B cell (primary cell): ENCODE measurements at regions not wholly inside any gene's neighbourhood (a gene's known extent, or its start where the extent isn't known, plus 50 kb on each side); places are given as distances from the start of the nearest gene placed in this dataset.

Source experiments
- ATAC-seq: fragments of 200-7000 bp; cut with Tn5 transposase; one replicate; pipeline ENCODE4 v1.10.0; 2021; ENCODE audit warnings: low read depth, mild to moderate bottlenecking, moderate number of reproducible peaks, moderate library complexity
- CTCF ChIA-PET: fragments of 350-600 bp; sonication (Branson Sonifier 250); formaldehyde crosslinking; loops from one replicate; lab custom pipeline; 2021; ENCODE audit warnings: antibody characterized with exemption, inconsistent platforms; lab: Charles Lee
- POLR2A ChIA-PET: fragments of 350-600 bp; sonication (Branson Sonifier 250); formaldehyde crosslinking; loops from one replicate; lab custom pipeline; 2021; ENCODE audit warnings: antibody characterized with exemption; lab: Charles Lee
- DNase-seq: peaks from one replicate; pipeline ENCODE4 v3.0.0; 2013
- H2AFZ ChIP-seq: 2 replicates; pipeline ENCODE4 v1.6.1; 2012; ENCODE audit warnings: mild to moderate bottlenecking, low read depth, low read length; ENCODE audit not compliant: insufficient read depth, poor library complexity, severe bottlenecking
- H3K27ac ChIP-seq, 2 donors: 1 replicate in 1 of 2; 2 replicates in 1 of 2; pipeline ENCODE4 v1.5.1; 2012 to 2013; ENCODE audit warnings: low read length in 2 of 2, mild to moderate bottlenecking in 2 of 2, moderate library complexity in 1 of 2
- H3K27me3 ChIP-seq, 4 experiments: fragments of 200-600 bp in 1 of 4; sonication (generic) in 1 of 4; replicated peaks in 1 of 4; 1 replicate in 2 of 4; 2 replicates in 2 of 4; pipeline versions ENCODE4 v1.6.1 to v1.7.0; 2013 to 2016; ENCODE audit warnings: low read length in 3 of 4, mild to moderate bottlenecking in 2 of 4, mixed read lengths in 1 of 4, moderate library complexity in 1 of 4; ENCODE audit not compliant: insufficient read depth in 4 of 4, control insufficient read depth in 3 of 4; ENCODE audit errors: control extremely low read depth in 1 of 4
- H3K36me3 ChIP-seq, 2 experiments: replicated peaks in 1 of 2; 1 replicate in 1 of 2; 2 replicates in 1 of 2; pipeline versions ENCODE4 v1.6.1 to v1.7.1; 2013; ENCODE audit warnings: low read length in 1 of 2; ENCODE audit not compliant: insufficient read depth in 2 of 2, control insufficient read depth in 1 of 2; ENCODE audit errors: control extremely low read depth in 1 of 2, extremely low read depth in 1 of 2
- H3K4me1 ChIP-seq, 2 donors: fragments of 200-600 bp in 1 of 2; sonication (generic) in 1 of 2; 1 replicate in 1 of 2; 2 replicates in 1 of 2; pipeline versions ENCODE4 v1.5.1 to v1.6.1; 2013 to 2017; ENCODE audit warnings: low read length in 2 of 2; ENCODE audit not compliant: control insufficient read depth in 2 of 2, insufficient read depth in 2 of 2
- H3K4me2 ChIP-seq: replicated peaks from 2 replicates; pipeline ENCODE3; 2012; ENCODE audit warnings: mild to moderate bottlenecking, low read depth, low read length; ENCODE audit not compliant: poor library complexity, severe bottlenecking
- H3K4me3 ChIP-seq, 5 experiments: fragments of 200-600 bp in 1 of 5; sonication (generic) in 1 of 5; 1 replicate in 3 of 5; 2 replicates in 2 of 5; pipeline versions ENCODE4 v1.5.1 to v1.7.0; 2011 to 2016; ENCODE audit warnings: low read length in 4 of 5, mild to moderate bottlenecking in 4 of 5, low read depth in 2 of 5, control low read depth in 1 of 5, moderate library complexity in 1 of 5; ENCODE audit not compliant: insufficient read depth in 1 of 5; ENCODE audit errors: control extremely low read depth in 1 of 5, extremely low read depth in 1 of 5
- H3K79me2 ChIP-seq: fragments of 200-600 bp; sonication (generic); one replicate; pipeline ENCODE4 v1.6.0; 2016; ENCODE audit warnings: low read length; ENCODE audit not compliant: control insufficient read depth, insufficient read depth
- H3K9ac ChIP-seq: fragments of 200-600 bp; sonication (generic); 2 replicates; pipeline ENCODE4 v1.6.1; 2017; ENCODE audit warnings: mild to moderate bottlenecking, low read length, moderate library complexity
- H3K9me3 ChIP-seq, 3 donors: one replicate each; pipeline versions ENCODE4 v1.6.1 to v1.7.1; 2013; ENCODE audit warnings: low read length in 2 of 3; ENCODE audit not compliant: control insufficient read depth in 2 of 3, insufficient read depth in 1 of 3; ENCODE audit errors: control extremely low read depth in 1 of 3
- H4K20me1 ChIP-seq: 2 replicates; pipeline ENCODE4 v1.6.0; 2012; ENCODE audit warnings: mild to moderate bottlenecking, low read length; ENCODE audit not compliant: insufficient read depth, control insufficient read depth, poor library complexity, severe bottlenecking
- H3K27ac Mint-ChIP-seq: one replicate; pipeline ENCODE4 v1.8.0; 2021; ENCODE audit warnings: mixed read lengths
- H3K27me3 Mint-ChIP-seq: one replicate; pipeline ENCODE4 v1.8.0; 2021; ENCODE audit warnings: mixed read lengths
- H3K4me1 Mint-ChIP-seq: one replicate; pipeline ENCODE4 v1.8.0; 2021; ENCODE audit warnings: mixed read lengths
- H3K4me3 Mint-ChIP-seq: one replicate; pipeline ENCODE4 v1.8.0; 2021; ENCODE audit warnings: mixed read lengths
- H3K9me3 Mint-ChIP-seq: one replicate; pipeline ENCODE4 v1.8.0; 2022; ENCODE audit warnings: mixed read lengths; ENCODE audit not compliant: insufficient read depth
- CTCF ChIP-seq: fragments of 200-600 bp; IDR thresholded peaks from one replicate; pipeline ENCODE4 v1.8.0; 2022; ENCODE audit warnings: antibody characterized with exemption, mild to moderate bottlenecking
- EZH2 ChIP-seq: IDR thresholded peaks from 2 replicates; pipeline ENCODE4 v1.6.1; 2012; ENCODE audit warnings: borderline replicate concordance, low read depth, mild to moderate bottlenecking, moderate library complexity, low read length; ENCODE audit not compliant: insufficient read depth, poor library complexity, severe bottlenecking
- WGBS: methylation state at CpG from one replicate; pipeline ENCODE4 v1.1.5; 2013; ENCODE audit warnings: missing lambda C conversion rate; ENCODE audit not compliant: insufficient coverage; 5-methylcytosine and 5-hydroxymethylcytosine counted together
- intact Hi-C: fragments of 100-400 bp; cut with micrococcal nuclease; formaldehyde crosslinking; loops from one replicate; pipeline ENCODE4 v1.10.0; 2022

- Histone ChIP-seq H3K27ac (no peak overlapping the region), H3K36me3 (no peaks in the 10 kb centered on the region), H3K9ac (no peak overlapping the region), H3K4me2 (no peak overlapping the region), H2AFZ (no peak overlapping the region), H4K20me1 (no peaks in the 10 kb centered on the region), H3K9me3 (no peaks in the 10 kb centered on the region), H3K4me1 (no peaks in the 10 kb centered on the region), H3K4me3 (no peak overlapping the region), H3K79me2 (no peaks in the 10 kb centered on the region), H3K27me3 (no peaks in the 10 kb centered on the region)
- CTCF ChIA-PET, result no interaction called here
- TF ChIP-seq EZH2 (no peak), CTCF (no peak)
- DNase-seq, result no peak
- ATAC-seq, result no peak
- POLR2A ChIA-PET, result no interaction called here
- H3K9me3 Mint-ChIP-seq, result no peaks in the 10 kb centered on the region
- no peak overlapping the region for H3K27ac Mint-ChIP-seq
- H3K4me1 Mint-ChIP-seq, result no peaks in the 10 kb centered on the region
- no CpG with 5 or more reads among the region's 3 CpGs for WGBS
- H3K4me3 Mint-ChIP-seq, result no peak overlapping the region
- intact Hi-C loops, result no loop called here
- H3K27me3 Mint-ChIP-seq, result no peaks in the 10 kb centered on the region
These were observed 726.9 kb upstream of the CITED2 start for GRCh38 chr6:140101367-140101766.

- Histone ChIP-seq H3K27me3 (no peaks in the 10 kb centered on the region), H4K20me1 (no peaks in the 10 kb centered on the region), H3K79me2 (no peaks in the 10 kb centered on the region), H3K4me3 (no peak overlapping the region), H3K4me1 (no peaks in the 10 kb centered on the region), H3K27ac (no peak overlapping the region), H3K9me3 (no peaks in the 10 kb centered on the region), H3K4me2 (no peak overlapping the region), H3K36me3 (no peaks in the 10 kb centered on the region), H2AFZ (no peak overlapping the region), H3K9ac (no peak overlapping the region)
- no peak overlapping the region for H3K4me3 Mint-ChIP-seq
- H3K4me1 Mint-ChIP-seq, result no peaks in the 10 kb centered on the region
- TF ChIP-seq CTCF (no peak), EZH2 (no peak)
- ATAC-seq (no peak), DNase-seq (no peak)
- ChIA-PET CTCF (no interaction called here), POLR2A (no interaction called here)
- no peaks in the 10 kb centered on the region for H3K9me3 Mint-ChIP-seq
- WGBS, result no CpG with 5 or more reads among the region's 2 CpGs
- H3K27ac Mint-ChIP-seq, result no peak overlapping the region
- H3K27me3 Mint-ChIP-seq, result no peaks in the 10 kb centered on the region
- intact Hi-C loops, result no loop called here
These were observed 721.1 kb upstream of the CITED2 start for GRCh38 chr6:140095532-140095931.
